GM12878 (cell line): ENCODE measurements at regions not wholly inside any gene's neighbourhood (a gene's known extent, or its start where the extent isn't known, plus 50 kb on each side); places are given as distances from the start of the nearest gene placed in this dataset.
A peak's percentile ranks its signal among the peaks of the same experiment; 100 is the strongest.

Source experiments
- ATAC-seq: fragments of 200-7000 bp; cut with Tn5 transposase; 3 replicates; pipeline ENCODE4 v1.9.1; 2020; ENCODE audit warnings: mild to moderate bottlenecking, moderate library complexity
- BruUV-seq: library from RNA; stranded (reverse); fragments of 400-500 nt; replicated peaks from 2 replicates; lab custom pipeline; 2021; lab: Mats Ljungman, UMichigan
- CTCF ChIA-PET: fragments of 300-600 bp; sonication (Branson Sonifier 250); formaldehyde crosslinking; extraction: SDS; loops from one replicate; lab custom pipeline; 2021; ENCODE audit warnings: inconsistent platforms; lab: Yijun Ruan, JAX
- POLR2A ChIA-PET: fragments of 350-600 bp; formaldehyde crosslinking; extraction: SDS; loops from one replicate; lab custom pipeline; 2021; ENCODE audit warnings: inconsistent platforms; lab: Charles Lee
- RAD21 ChIA-PET: fragments of 300-600 bp; sonication (Branson Sonifier 250); formaldehyde crosslinking; loops from one replicate; lab custom pipeline; 2023; ENCODE audit warnings: antibody characterized with exemption; ENCODE audit not compliant: unreplicated experiment; lab: Charles Lee
- SMC1A ChIA-PET: fragments of 300-600 bp; sonication (Branson Sonifier 250); formaldehyde crosslinking; loops from one replicate; lab custom pipeline; 2023; ENCODE audit not compliant: unreplicated experiment, uncharacterized antibody; lab: Charles Lee
- DNase-seq: peaks from one replicate; pipeline ENCODE4 v3.0.0-alpha.2; 2011; ENCODE audit warnings: low read depth, low spot score
- FAIRE-seq: peaks from 3 replicates; lab custom pipeline; 2011; peaks lifted over from hg19 to GRCh38; lab: Jason Lieb, UNC
- H2AFZ ChIP-seq: 2 replicates; pipeline ENCODE4 v1.6.0; 2011; ENCODE audit warnings: low read depth, low read length, control low read depth; ENCODE audit not compliant: control insufficient read depth
- H3K27ac ChIP-seq: 2 replicates; pipeline ENCODE4 v1.5.1; 2011; ENCODE audit warnings: control low read depth; ENCODE audit not compliant: control insufficient read depth, insufficient read depth
- H3K27me3 ChIP-seq, 2 experiments: replicated peaks in 1 of 2; 2 replicates each; pipeline versions ENCODE4 v1.6.0 to v1.6.1; 2011; ENCODE audit warnings: low read length in 1 of 2; ENCODE audit not compliant: control insufficient read depth in 2 of 2, insufficient read depth in 2 of 2
- H3K36me3 ChIP-seq, 2 experiments: 2 replicates each; pipeline ENCODE4 v1.5.1; 2011; ENCODE audit warnings: low read length in 1 of 2; ENCODE audit not compliant: control insufficient read depth in 2 of 2, insufficient read depth in 2 of 2
- H3K4me1 ChIP-seq: 2 replicates; pipeline ENCODE4 v1.6.1; 2011; ENCODE audit warnings: mild to moderate bottlenecking, low read length, moderate library complexity, mixed read lengths; ENCODE audit not compliant: control insufficient read depth, insufficient read depth
- H3K4me2 ChIP-seq: 2 replicates; pipeline ENCODE4 v1.6.0; 2011; ENCODE audit warnings: control low read depth; ENCODE audit not compliant: control insufficient read depth, insufficient read depth
- H3K4me3 ChIP-seq: fragments of 200-600 bp; sonication (generic); 2 replicates; pipeline ENCODE4 v1.5.1; 2016
- H3K79me2 ChIP-seq: 2 replicates; pipeline ENCODE4 v1.6.0; 2011; ENCODE audit warnings: low read length; ENCODE audit not compliant: control insufficient read depth, insufficient read depth
- H3K9ac ChIP-seq: 2 replicates; pipeline ENCODE4 v1.8.0; 2011; ENCODE audit warnings: low read length, control low read depth, mixed read lengths; ENCODE audit not compliant: control insufficient read depth, insufficient read depth
- H3K9me3 ChIP-seq: replicated peaks from 3 replicates; pipeline ENCODE4 v1.5.1; 2011; ENCODE audit warnings: mild to moderate bottlenecking, low read length; ENCODE audit not compliant: control insufficient read depth, insufficient read depth
- H4K20me1 ChIP-seq: 2 replicates; pipeline ENCODE4 v1.6.0; 2011; ENCODE audit not compliant: control insufficient read depth, insufficient read depth
- BCL11A ChIP-seq: IDR thresholded peaks from 2 replicates; pipeline ENCODE4 v1.6.1; 2011; ENCODE audit warnings: low read depth, low read length
- CBFB ChIP-seq: IDR thresholded peaks from 2 replicates; pipeline ENCODE4 v1.6.1; 2016; ENCODE audit warnings: antibody characterized with exemption, low read depth
- CHD1 ChIP-seq: IDR thresholded peaks from 2 replicates; pipeline ENCODE4 v1.6.1; 2012; ENCODE audit warnings: low read depth, low read length, improper control_type of control experiment
- GATAD2B ChIP-seq: fragments of 450-650 bp; conservative IDR thresholded peaks from 2 replicates; pipeline ENCODE4 v1.6.1; 2017; ENCODE audit warnings: low read depth, mild to moderate bottlenecking, moderate library complexity
- POLR2AphosphoS5 ChIP-seq: IDR thresholded peaks from 2 replicates; pipeline ENCODE4 v1.6.1; 2011; ENCODE audit warnings: mild to moderate bottlenecking, low read length, inconsistent platforms
- RCOR1 ChIP-seq: conservative IDR thresholded peaks from 2 replicates; pipeline ENCODE4 v1.6.1; 2012; ENCODE audit warnings: low read depth, low read length, improper control_type of control experiment
- SMAD1 ChIP-seq: fragments of 450-650 bp; IDR thresholded peaks from 2 replicates; pipeline ENCODE4 v1.6.1; 2018; ENCODE audit warnings: mild to moderate bottlenecking, low read depth; ENCODE audit not compliant: partially characterized antibody
- YY1 ChIP-seq: IDR thresholded peaks from 2 replicates; pipeline ENCODE4 v1.6.1; 2011; ENCODE audit warnings: low read depth, mild to moderate bottlenecking, low read length
- ZNF384 ChIP-seq: IDR thresholded peaks from 2 replicates; pipeline ENCODE4 v1.6.1; 2012; ENCODE audit warnings: low read depth, mild to moderate bottlenecking, low read length, improper control_type of control experiment, borderline replicate concordance
- ZNF622 ChIP-seq: fragments of 450-650 bp; IDR thresholded peaks from 2 replicates; pipeline ENCODE4 v1.6.1; 2017; ENCODE audit warnings: mild to moderate bottlenecking, inconsistent platforms
- WGBS: methylation state at CpG from one replicate; pipeline ENCODE4 v1.1.6; 2016; ENCODE audit warnings: low lambda C conversion rate; ENCODE audit not compliant: insufficient replicate concordance, insufficient coverage; ENCODE audit errors: missing lambda C conversion rate; 5-methylcytosine and 5-hydroxymethylcytosine counted together
- in situ Hi-C: fragments of 300-500 bp; cut with MboI; formaldehyde crosslinking; loops from 9 replicates; pipeline ENCODE4 v1.14.3; 2018; ENCODE audit warnings: mixed read lengths
- intact Hi-C: fragments of 100-400 bp; cut with micrococcal nuclease; formaldehyde crosslinking; loops from one replicate; pipeline ENCODE4 v1.14.2; 2022; ENCODE audit not compliant: unreplicated experiment
- TF ChIP-seq, protein P1 (sequence below): IDR thresholded peaks from 2 replicates; pipeline ENCODE4 v1.6.1; 2012; ENCODE audit warnings: low read length, inconsistent platforms
- TF ChIP-seq, protein P2 (sequence below): IDR thresholded peaks from 2 replicates; pipeline ENCODE4 v1.6.1; 2012; ENCODE audit warnings: low read depth, low read length, improper control_type of control experiment
- TF ChIP-seq, protein P3 (sequence below): fragments of 450-650 bp; IDR thresholded peaks from 2 replicates; pipeline ENCODE4 v1.6.1; 2017; ENCODE audit warnings: antibody characterized with exemption, mild to moderate bottlenecking, moderate library complexity

DNA sequence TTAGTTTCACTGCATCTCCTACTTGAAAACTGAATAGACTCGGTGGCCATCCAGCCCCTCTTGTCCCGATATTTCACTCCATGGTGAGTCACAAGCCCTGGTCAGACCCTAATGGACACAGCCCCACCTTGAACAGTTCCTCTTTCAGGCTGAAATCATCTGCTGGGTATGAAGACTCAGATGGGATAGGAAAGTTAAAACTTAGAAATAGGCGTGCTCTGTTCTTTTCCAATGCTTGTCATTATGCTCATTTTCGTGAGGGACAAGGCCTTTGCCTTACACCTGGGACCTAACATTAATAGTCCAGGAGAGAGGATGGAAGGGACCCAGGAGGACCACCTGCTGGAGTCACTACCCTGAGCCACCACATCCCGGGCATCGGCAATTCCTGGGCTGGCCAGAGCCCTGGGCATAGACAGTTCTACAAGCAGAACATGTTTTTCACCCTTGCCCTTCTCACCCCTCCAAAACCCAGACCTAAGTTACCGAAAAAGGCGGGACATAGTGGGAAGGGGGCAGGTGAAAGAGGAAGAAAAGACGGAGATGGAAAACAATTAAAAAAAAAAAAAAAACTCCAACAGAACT lies 278.3 kb downstream of the SOX9 start:
- ChIA-PET CTCF (no interaction called here), SMC1A (interaction anchor here (1.5 kb wide), 1 partner anchor 12 kb away, joined by 5 read pairs; no protein-coding TSS in a partner anchor)

More for the DNA sequence above, 278.3 kb downstream of the SOX9 start:
- TF ChIP-seq, protein P1, sequence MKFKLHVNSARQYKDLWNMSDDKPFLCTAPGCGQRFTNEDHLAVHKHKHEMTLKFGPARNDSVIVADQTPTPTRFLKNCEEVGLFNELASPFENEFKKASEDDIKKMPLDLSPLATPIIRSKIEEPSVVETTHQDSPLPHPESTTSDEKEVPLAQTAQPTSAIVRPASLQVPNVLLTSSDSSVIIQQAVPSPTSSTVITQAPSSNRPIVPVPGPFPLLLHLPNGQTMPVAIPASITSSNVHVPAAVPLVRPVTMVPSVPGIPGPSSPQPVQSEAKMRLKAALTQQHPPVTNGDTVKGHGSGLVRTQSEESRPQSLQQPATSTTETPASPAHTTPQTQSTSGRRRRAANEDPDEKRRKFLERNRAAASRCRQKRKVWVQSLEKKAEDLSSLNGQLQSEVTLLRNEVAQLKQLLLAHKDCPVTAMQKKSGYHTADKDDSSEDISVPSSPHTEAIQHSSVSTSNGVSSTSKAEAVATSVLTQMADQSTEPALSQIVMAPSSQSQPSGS, result no peak
- TF ChIP-seq ZNF384, result no peak
- TF ChIP-seq, protein P2, sequence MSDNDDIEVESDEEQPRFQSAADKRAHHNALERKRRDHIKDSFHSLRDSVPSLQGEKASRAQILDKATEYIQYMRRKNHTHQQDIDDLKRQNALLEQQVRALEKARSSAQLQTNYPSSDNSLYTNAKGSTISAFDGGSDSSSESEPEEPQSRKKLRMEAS, result no peak
- TF ChIP-seq, protein P3, sequence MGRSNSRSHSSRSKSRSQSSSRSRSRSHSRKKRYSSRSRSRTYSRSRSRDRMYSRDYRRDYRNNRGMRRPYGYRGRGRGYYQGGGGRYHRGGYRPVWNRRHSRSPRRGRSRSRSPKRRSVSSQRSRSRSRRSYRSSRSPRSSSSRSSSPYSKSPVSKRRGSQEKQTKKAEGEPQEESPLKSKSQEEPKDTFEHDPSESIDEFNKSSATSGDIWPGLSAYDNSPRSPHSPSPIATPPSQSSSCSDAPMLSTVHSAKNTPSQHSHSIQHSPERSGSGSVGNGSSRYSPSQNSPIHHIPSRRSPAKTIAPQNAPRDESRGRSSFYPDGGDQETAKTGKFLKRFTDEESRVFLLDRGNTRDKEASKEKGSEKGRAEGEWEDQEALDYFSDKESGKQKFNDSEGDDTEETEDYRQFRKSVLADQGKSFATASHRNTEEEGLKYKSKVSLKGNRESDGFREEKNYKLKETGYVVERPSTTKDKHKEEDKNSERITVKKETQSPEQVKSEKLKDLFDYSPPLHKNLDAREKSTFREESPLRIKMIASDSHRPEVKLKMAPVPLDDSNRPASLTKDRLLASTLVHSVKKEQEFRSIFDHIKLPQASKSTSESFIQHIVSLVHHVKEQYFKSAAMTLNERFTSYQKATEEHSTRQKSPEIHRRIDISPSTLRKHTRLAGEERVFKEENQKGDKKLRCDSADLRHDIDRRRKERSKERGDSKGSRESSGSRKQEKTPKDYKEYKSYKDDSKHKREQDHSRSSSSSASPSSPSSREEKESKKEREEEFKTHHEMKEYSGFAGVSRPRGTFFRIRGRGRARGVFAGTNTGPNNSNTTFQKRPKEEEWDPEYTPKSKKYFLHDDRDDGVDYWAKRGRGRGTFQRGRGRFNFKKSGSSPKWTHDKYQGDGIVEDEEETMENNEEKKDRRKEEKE, result no peak
- no peak for TF ChIP-seq CHD1
- no peak for TF ChIP-seq ZNF622
- TF ChIP-seq GATAD2B, result no peak
- no peak for TF ChIP-seq POLR2AphosphoS5
- no peak for TF ChIP-seq RCOR1
- no peak for TF ChIP-seq SMAD1
- TF ChIP-seq CBFB, result no peak
- no peak for TF ChIP-seq YY1
- no peak for TF ChIP-seq BCL11A
- Histone ChIP-seq H3K4me3 (no peak overlapping the region), H3K79me2 (no peaks in the 10 kb centered on the region), H3K4me1 (no peaks in the 10 kb centered on the region), H4K20me1 (no peaks in the 10 kb centered on the region), H3K9me3 (no peaks in the 10 kb centered on the region), H3K27ac (no peak overlapping the region), H3K4me2 (no peak overlapping the region), H2AFZ (no peak overlapping the region), H3K9ac (no peak overlapping the region), H3K36me3 (peaks cover 0 to 3% of the 10 kb centered on the region in 2 experiments; a peak in 2 of 4 replicates), H3K27me3 (no peaks in the 10 kb centered on the region)
- ATAC-seq, result no peak
- WGBS, result 82% methylated on average over 8 of the region's 9 CpGs
- in situ Hi-C loops, result loop anchor here (25.0 kb wide), 2 partner anchors 1637 to 1762 kb away; no protein-coding TSS in a partner anchor
- intact Hi-C loops, result no loop called here
- DNase-seq, result no peak
- no peak for FAIRE-seq
- RAD21 ChIA-PET, result no interaction called here
- POLR2A ChIA-PET, result no interaction called here
- TSS peak; percentile 41 for BruUV-seq
